ENCODE measurements at regions not wholly inside any gene's neighbourhood (a gene's known extent, or its start where the extent isn't known, plus 50 kb on each side); places are given as distances from the start of the nearest gene placed in this dataset.

DNA sequence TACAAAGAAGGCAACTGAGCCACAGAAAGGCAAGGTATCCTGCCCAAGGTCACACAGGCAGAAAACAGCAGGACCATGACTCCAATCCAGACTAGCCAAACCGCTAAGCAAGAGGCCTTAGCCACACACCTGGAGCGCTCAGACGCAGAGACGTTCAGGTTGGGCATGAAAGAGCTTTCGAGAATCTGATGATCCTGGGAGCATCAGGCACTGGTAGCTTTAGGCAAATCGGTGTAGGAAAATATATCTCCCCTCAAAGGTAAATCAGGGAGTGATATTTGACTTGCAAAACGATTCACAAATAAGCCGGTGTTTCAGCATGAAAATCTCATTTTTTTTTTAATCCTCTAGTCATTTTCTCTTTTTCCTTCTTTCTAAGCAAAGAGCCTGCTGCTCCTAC is 279.0 kb downstream of the MRTFB start:
- no peak for TF ChIP-seq POLR2A (IDR thresholded peaks at IDR 0.05; ENCODE audit: low read depth)
- TF ChIP-seq, protein P1, sequence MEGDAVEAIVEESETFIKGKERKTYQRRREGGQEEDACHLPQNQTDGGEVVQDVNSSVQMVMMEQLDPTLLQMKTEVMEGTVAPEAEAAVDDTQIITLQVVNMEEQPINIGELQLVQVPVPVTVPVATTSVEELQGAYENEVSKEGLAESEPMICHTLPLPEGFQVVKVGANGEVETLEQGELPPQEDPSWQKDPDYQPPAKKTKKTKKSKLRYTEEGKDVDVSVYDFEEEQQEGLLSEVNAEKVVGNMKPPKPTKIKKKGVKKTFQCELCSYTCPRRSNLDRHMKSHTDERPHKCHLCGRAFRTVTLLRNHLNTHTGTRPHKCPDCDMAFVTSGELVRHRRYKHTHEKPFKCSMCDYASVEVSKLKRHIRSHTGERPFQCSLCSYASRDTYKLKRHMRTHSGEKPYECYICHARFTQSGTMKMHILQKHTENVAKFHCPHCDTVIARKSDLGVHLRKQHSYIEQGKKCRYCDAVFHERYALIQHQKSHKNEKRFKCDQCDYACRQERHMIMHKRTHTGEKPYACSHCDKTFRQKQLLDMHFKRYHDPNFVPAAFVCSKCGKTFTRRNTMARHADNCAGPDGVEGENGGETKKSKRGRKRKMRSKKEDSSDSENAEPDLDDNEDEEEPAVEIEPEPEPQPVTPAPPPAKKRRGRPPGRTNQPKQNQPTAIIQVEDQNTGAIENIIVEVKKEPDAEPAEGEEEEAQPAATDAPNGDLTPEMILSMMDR (IDR thresholded peaks at IDR 0.05): no peak
